Endodermal cell (in vitro differentiated cells): ENCODE measurements at regions not wholly inside any gene's neighbourhood (a gene's known extent, or its start where the extent isn't known, plus 50 kb on each side); places are given as distances from the start of the nearest gene placed in this dataset.

Experiments
- DNase-seq: peaks from one replicate; pipeline ENCODE4 v3.0.0-alpha.2; 2017
- H3K27ac ChIP-seq: 2 replicates; pipeline ENCODE4 v1.5.1; 2013; ENCODE audit warnings: mild to moderate bottlenecking, low read depth, low read length, moderate library complexity
- H3K27me3 ChIP-seq: 2 replicates; pipeline ENCODE4 v1.6.1; 2013; ENCODE audit warnings: mild to moderate bottlenecking, low read length, moderate library complexity; ENCODE audit not compliant: insufficient read depth, control insufficient read depth, poor library complexity, severe bottlenecking
- H3K36me3 ChIP-seq: 2 replicates; pipeline ENCODE4 v1.7.0; 2013; ENCODE audit warnings: mild to moderate bottlenecking, low read length, moderate library complexity; ENCODE audit not compliant: control insufficient read depth, insufficient read depth
- H3K4me1 ChIP-seq: one replicate; pipeline ENCODE4 v1.7.0; 2013; ENCODE audit warnings: low read length; ENCODE audit not compliant: control insufficient read depth, insufficient read depth
- H3K4me3 ChIP-seq: 2 replicates; pipeline ENCODE4 v1.5.1; 2013; ENCODE audit warnings: mild to moderate bottlenecking, low read length, moderate library complexity
- H3K9ac ChIP-seq: 2 replicates; pipeline ENCODE4 v1.6.1; 2013; ENCODE audit warnings: mild to moderate bottlenecking, low read length, moderate library complexity; ENCODE audit not compliant: poor library complexity, severe bottlenecking; ENCODE audit errors: extremely low read depth
- H3K9me3 ChIP-seq: 2 replicates; pipeline ENCODE4 v1.6.1; 2013; ENCODE audit warnings: mild to moderate bottlenecking, low read length, moderate library complexity; ENCODE audit not compliant: control insufficient read depth
- H3K27ac Mint-ChIP-seq: 2 replicates; pipeline ENCODE4 v1.8.0; 2020; ENCODE audit warnings: mixed read lengths
- H3K27me3 Mint-ChIP-seq: 2 replicates; pipeline ENCODE4 v1.8.0; 2021; ENCODE audit warnings: mild to moderate bottlenecking, mixed read lengths; ENCODE audit not compliant: insufficient read depth
- H3K36me3 Mint-ChIP-seq: 2 replicates; pipeline ENCODE4 v1.8.0; 2020; ENCODE audit warnings: low read depth, mixed read lengths
- H3K4me1 Mint-ChIP-seq: 2 replicates; pipeline ENCODE4 v1.8.0; 2020; ENCODE audit warnings: mixed read lengths
- H3K4me3 Mint-ChIP-seq: 2 replicates; pipeline ENCODE4 v1.8.0; 2020; ENCODE audit warnings: mild to moderate bottlenecking, moderate library complexity, mixed read lengths
- H3K9me3 Mint-ChIP-seq: 2 replicates; pipeline ENCODE4 v1.8.0; 2020; ENCODE audit warnings: mild to moderate bottlenecking, mixed read lengths
- WGBS, 2 experiments: methylation state at CpG; one replicate each; pipeline versions ENCODE4 v1.1.5 to v1.1.7; 2013; ENCODE audit warnings: missing lambda C conversion rate in 2 of 2, mixed read lengths in 1 of 2; ENCODE audit not compliant: insufficient coverage in 1 of 2, insufficient read length in 1 of 2; 5-methylcytosine and 5-hydroxymethylcytosine counted together
- TF ChIP-seq, protein P1 (sequence below): fragments of 200-600 bp; sonication (generic); conservative IDR thresholded peaks from 2 replicates; pipeline ENCODE4 v1.5.0; 2021; ENCODE audit warnings: antibody characterized with exemption, mild to moderate bottlenecking

DNA sequence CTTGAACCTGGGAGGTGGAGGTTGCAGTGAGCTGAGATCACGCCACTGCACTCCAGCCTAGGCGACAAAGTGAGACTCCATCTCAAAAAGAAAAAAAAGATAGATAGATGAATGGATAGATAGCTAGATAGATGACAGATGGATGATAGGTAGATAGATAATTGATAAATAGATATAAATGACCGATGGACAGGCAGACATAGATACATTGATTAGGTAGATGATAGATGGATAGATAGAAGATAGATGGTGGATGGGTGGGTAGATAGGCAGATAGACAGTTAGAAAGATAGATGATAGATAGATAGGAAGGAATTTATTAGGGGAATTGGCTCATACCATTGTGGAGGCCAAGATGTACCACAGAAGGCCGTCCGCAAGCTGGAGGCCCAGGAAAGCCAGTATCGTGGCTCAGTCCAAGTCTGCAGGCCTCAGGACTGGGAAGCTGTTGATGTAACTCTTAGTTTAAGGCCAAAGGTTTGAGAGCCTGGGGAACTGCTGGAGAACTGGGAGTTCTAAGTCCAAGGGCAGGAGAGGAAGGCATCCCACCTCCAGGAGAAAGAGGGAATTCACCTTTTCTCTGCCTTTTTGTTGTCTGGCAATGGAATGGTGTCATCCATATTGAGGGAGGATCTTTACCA, 156.1 kb downstream of the SEC14L1 start:
- WGBS, 2 experiments: 84 to 90% methylated on average over 6 of the region's 6 CpGs
- Mint-ChIP-seq H3K36me3 (peaks cover 11% of the 10 kb centered on the region), H3K27ac (no peak overlapping the region), H3K27me3 (no peaks in the 10 kb centered on the region), H3K4me1 (peaks cover 28% of the 10 kb centered on the region), H3K9me3 (no peaks in the 10 kb centered on the region), H3K4me3 (no peak overlapping the region)
- DNase-seq: no peak
- peaks cover 2% of the 10 kb centered on the region for H3K4me1 ChIP-seq
- H3K36me3 ChIP-seq: no peaks in the 10 kb centered on the region
- H3K9ac ChIP-seq: no peak overlapping the region
- H3K9me3 ChIP-seq: peaks cover 19% of the 10 kb centered on the region
- no peak overlapping the region for H3K27ac ChIP-seq
- TF ChIP-seq, protein P1, sequence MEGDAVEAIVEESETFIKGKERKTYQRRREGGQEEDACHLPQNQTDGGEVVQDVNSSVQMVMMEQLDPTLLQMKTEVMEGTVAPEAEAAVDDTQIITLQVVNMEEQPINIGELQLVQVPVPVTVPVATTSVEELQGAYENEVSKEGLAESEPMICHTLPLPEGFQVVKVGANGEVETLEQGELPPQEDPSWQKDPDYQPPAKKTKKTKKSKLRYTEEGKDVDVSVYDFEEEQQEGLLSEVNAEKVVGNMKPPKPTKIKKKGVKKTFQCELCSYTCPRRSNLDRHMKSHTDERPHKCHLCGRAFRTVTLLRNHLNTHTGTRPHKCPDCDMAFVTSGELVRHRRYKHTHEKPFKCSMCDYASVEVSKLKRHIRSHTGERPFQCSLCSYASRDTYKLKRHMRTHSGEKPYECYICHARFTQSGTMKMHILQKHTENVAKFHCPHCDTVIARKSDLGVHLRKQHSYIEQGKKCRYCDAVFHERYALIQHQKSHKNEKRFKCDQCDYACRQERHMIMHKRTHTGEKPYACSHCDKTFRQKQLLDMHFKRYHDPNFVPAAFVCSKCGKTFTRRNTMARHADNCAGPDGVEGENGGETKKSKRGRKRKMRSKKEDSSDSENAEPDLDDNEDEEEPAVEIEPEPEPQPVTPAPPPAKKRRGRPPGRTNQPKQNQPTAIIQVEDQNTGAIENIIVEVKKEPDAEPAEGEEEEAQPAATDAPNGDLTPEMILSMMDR: no peak
- no peaks in the 10 kb centered on the region for H3K27me3 ChIP-seq
- no peak overlapping the region for H3K4me3 ChIP-seq

DNA sequence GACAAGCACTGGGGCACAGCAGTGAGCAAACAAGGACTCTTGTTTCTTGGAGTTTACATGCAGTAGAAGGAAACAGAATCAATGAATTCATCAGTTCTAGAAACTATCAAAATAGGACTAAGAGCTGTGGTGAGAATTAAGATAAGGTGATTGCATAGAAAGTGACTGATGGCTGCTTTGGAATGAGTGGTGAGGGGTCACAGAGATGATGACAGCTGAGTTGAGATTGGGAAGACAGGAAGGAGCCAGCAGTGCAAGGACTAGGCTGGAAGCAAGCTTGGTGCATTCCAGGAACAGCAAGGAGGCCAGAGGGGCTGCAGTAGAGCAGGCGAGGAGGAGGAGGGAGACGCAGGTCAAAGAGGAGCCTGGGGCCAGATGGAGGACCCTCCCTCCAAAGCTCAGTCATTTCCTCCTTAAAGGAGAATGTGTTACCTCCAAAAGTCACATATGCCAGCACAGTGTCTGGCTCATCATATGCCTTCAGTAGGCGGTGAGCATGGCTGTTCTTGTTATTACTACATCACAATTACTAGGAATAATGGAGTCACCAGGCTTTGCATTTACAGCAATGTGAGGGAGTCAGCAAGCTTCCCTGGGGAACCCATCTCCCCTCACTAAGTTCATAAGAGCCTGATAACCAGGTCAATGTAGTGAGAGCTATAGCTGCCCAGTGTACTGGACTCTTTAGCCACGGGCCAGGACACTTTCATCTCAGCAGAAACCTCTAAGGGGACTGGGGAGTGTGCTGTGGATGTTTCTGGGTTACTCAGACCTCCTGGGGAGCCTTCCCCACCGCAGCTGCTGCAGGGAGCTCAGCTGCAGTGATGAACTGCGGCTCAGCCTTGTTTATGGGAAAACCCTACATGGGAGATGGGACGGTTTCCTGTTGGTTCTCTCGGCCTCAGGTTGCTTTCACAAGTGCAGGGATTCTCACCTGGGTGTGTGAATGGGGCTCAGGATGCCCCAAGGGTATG, 157.2 kb downstream of the SEC14L1 start:
- H3K4me1 ChIP-seq: peaks cover 2% of the 10 kb centered on the region

DNA sequence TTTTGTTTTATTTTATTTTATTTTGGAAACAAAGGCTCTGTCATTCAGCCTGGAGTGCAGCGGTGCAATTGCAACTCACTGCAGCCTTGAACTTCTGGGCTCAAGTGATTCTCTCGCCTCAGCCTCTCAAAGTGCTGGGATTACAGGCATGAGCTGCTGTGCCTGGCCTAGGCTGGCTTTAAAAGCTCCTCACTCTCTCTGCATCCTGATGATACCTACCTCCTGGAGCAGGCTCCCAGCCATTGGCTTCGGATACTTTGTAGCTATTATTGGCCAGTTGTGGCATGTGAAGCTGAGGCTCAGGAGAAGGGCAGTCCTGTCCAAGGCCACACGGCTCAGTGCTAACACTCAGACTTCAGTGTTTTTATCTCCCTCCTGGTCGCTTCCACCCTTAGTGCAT, 158.0 kb downstream of the SEC14L1 start:
- Histone ChIP-seq H3K9ac (no peak overlapping the region), H3K27me3 (no peaks in the 10 kb centered on the region), H3K36me3 (no peaks in the 10 kb centered on the region), H3K9me3 (peaks cover 19% of the 10 kb centered on the region), H3K27ac (no peak overlapping the region), H3K4me3 (no peak overlapping the region), H3K4me1 (peaks cover 2% of the 10 kb centered on the region)
- Mint-ChIP-seq H3K27ac (no peak overlapping the region), H3K9me3 (no peaks in the 10 kb centered on the region), H3K36me3 (peaks cover 11% of the 10 kb centered on the region), H3K4me1 (peaks cover 30% of the 10 kb centered on the region), H3K27me3 (no peaks in the 10 kb centered on the region), H3K4me3 (no peak overlapping the region)
- peak; percentile 43 for DNase-seq
- 93 to 100% methylated on average over 5 of the region's 5 CpGs for WGBS, 2 experiments
- TF ChIP-seq, protein P1: no peak

More for the DNA sequence above, 157.2 kb downstream of the SEC14L1 start:
- H3K9me3 Mint-ChIP-seq: no peaks in the 10 kb centered on the region
- DNase-seq: no peak
- no peak overlapping the region for H3K9ac ChIP-seq
- peaks cover 9% of the 10 kb centered on the region for H3K36me3 Mint-ChIP-seq
- TF ChIP-seq, protein P1: no peak
- H3K27me3 ChIP-seq: no peaks in the 10 kb centered on the region
- WGBS, 2 experiments: 91 to 95% methylated on average over 7 to 8 of the region's 8 CpGs
- H3K4me3 ChIP-seq: no peak overlapping the region
- H3K9me3 ChIP-seq: peaks cover 19% of the 10 kb centered on the region
- H3K27me3 Mint-ChIP-seq: no peaks in the 10 kb centered on the region
- no peak overlapping the region for H3K4me3 Mint-ChIP-seq
- H3K27ac ChIP-seq: no peak overlapping the region
- H3K4me1 Mint-ChIP-seq: peaks cover 30% of the 10 kb centered on the region
- H3K27ac Mint-ChIP-seq: no peak overlapping the region
- no peaks in the 10 kb centered on the region for H3K36me3 ChIP-seq
